Cardiac muscle cell (in vitro differentiated cells and primary cell): ENCODE measurements at regions not wholly inside any gene's neighbourhood (a gene's known extent, or its start where the extent isn't known, plus 50 kb on each side); places are given as distances from the start of the nearest gene placed in this dataset.

Experiments
- DNase-seq, 2 donors: peaks; one replicate each; pipeline versions ENCODE4 v3.0.0 to v3.0.0-alpha.2; 2010 to 2017; ENCODE audit warnings: low read depth in 1 of 2, low spot score in 1 of 2
- H3K27ac ChIP-seq: fragments of 200-600 bp; sonication (generic); 2 replicates; pipeline ENCODE4 v1.5.1; 2016
- H3K27me3 ChIP-seq: fragments of 200-600 bp; sonication (generic); 2 replicates; pipeline ENCODE4 v1.6.0; 2016; ENCODE audit warnings: control low read depth
- H3K36me3 ChIP-seq: fragments of 200-600 bp; sonication (generic); 2 replicates; pipeline ENCODE4 v1.5.1; 2016; ENCODE audit warnings: control low read depth
- H3K4me1 ChIP-seq: fragments of 200-600 bp; sonication (generic); 2 replicates; pipeline ENCODE4 v1.8.1; 2017; ENCODE audit warnings: low read depth, mild to moderate bottlenecking, mixed run types
- H3K4me3 ChIP-seq: fragments of 200-600 bp; sonication (generic); 2 replicates; pipeline ENCODE4 v1.5.1; 2016; ENCODE audit warnings: mild to moderate bottlenecking
- H3K9me3 ChIP-seq: fragments of 200-600 bp; sonication (generic); 2 replicates; pipeline ENCODE4 v1.5.1; 2017; ENCODE audit warnings: low read depth, mild to moderate bottlenecking, control low read depth
- TF ChIP-seq, protein P1 (sequence below): IDR thresholded peaks from 2 replicates; pipeline ENCODE4 v1.5.1; 2012; ENCODE audit warnings: low read depth, mild to moderate bottlenecking, low read length

DNA sequence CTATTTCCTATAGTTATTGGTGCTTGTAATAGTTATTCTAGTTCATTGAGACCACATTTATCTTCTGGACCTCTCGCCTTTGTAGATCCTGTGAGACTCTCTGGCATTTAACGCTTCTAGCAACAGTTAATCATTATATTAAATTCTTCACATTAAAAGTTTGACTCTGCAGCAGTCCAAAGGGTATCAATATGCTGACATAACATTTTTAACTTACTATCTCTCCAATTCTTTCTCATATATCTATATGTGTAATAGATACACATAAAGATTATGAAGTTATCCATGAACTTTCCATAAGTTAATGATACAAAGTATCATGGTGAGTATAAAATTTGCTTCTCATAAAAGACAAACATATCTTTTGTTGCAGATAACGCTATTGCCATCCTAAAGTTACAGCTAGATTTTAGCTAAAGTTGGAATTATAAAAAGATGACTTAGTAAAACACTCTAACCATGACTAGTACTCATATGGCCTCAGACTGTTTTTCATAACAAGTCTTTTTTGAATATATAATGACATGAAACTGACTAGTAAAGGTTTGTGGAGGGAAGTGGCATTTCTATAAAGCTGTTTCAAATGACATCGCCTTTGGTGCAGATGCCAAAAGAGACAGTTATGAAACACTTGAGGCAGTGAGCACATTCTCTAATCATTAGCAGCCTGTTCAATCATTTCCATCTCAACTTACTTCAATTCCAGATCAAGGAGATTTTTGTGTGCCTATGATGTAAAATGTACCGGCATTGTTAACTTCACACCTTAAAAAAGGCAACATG, 379.3 kb upstream of the CBLB start:
- Histone ChIP-seq H3K36me3 (no peaks in the 10 kb centered on the region), H3K9me3 (no peaks in the 10 kb centered on the region), H3K4me3 (no peak overlapping the region), H3K27ac (no peak overlapping the region), H3K27me3 (no peaks in the 10 kb centered on the region), H3K4me1 (no peaks in the 10 kb centered on the region)
- DNase-seq = no peak
- TF ChIP-seq, protein P1, sequence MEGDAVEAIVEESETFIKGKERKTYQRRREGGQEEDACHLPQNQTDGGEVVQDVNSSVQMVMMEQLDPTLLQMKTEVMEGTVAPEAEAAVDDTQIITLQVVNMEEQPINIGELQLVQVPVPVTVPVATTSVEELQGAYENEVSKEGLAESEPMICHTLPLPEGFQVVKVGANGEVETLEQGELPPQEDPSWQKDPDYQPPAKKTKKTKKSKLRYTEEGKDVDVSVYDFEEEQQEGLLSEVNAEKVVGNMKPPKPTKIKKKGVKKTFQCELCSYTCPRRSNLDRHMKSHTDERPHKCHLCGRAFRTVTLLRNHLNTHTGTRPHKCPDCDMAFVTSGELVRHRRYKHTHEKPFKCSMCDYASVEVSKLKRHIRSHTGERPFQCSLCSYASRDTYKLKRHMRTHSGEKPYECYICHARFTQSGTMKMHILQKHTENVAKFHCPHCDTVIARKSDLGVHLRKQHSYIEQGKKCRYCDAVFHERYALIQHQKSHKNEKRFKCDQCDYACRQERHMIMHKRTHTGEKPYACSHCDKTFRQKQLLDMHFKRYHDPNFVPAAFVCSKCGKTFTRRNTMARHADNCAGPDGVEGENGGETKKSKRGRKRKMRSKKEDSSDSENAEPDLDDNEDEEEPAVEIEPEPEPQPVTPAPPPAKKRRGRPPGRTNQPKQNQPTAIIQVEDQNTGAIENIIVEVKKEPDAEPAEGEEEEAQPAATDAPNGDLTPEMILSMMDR = no peak

DNA sequence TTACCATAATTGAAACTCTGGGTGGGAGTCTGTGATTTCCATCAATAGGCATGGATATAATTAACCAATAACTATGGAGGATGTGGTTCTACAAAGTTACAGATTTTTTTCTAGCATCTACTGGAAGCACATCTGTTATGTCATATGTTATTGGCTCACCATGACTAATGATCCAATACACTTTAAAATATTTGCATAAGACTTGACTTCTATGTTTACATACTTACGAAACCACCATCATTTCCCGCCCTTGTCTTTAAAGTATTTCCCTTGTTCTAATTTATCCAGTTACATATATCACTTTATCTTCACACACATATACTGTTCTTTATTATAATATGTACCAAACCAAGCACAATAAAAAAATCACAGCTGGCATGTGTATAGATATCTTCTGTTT, 380.3 kb upstream of the CBLB start:
- DNase-seq = no peak
- Histone ChIP-seq H3K36me3 (no peaks in the 10 kb centered on the region), H3K27ac (no peak overlapping the region), H3K4me3 (no peak overlapping the region), H3K27me3 (no peaks in the 10 kb centered on the region), H3K9me3 (no peaks in the 10 kb centered on the region), H3K4me1 (no peaks in the 10 kb centered on the region)
- TF ChIP-seq, protein P1 = no peak

DNA sequence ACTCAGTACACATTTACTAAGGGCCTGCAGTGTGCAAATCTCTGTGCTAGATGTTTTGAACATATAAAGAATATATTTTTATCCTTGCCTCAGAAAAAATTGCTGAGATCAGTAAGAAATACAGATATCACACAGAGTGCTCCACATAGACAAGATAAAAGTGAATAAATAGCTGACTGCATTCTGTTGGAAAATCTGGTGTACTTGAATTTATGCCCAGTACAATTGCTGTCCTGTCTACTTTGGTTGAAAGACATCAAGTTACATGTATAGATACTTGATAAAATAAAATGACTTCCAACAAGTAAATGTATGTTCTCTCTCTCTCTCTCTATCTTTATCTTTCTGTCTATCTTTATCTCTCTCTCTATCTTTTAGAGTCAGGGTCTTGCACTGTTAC, 381.2 kb upstream of the CBLB start:
- H3K36me3 ChIP-seq = no peaks in the 10 kb centered on the region
- no peaks in the 10 kb centered on the region for H3K27me3 ChIP-seq
- H3K9me3 ChIP-seq = no peaks in the 10 kb centered on the region
- TF ChIP-seq, protein P1 = no peak
- DNase-seq = no peak
- no peaks in the 10 kb centered on the region for H3K4me1 ChIP-seq
- no peak overlapping the region for H3K27ac ChIP-seq
- no peak overlapping the region for H3K4me3 ChIP-seq

DNA sequence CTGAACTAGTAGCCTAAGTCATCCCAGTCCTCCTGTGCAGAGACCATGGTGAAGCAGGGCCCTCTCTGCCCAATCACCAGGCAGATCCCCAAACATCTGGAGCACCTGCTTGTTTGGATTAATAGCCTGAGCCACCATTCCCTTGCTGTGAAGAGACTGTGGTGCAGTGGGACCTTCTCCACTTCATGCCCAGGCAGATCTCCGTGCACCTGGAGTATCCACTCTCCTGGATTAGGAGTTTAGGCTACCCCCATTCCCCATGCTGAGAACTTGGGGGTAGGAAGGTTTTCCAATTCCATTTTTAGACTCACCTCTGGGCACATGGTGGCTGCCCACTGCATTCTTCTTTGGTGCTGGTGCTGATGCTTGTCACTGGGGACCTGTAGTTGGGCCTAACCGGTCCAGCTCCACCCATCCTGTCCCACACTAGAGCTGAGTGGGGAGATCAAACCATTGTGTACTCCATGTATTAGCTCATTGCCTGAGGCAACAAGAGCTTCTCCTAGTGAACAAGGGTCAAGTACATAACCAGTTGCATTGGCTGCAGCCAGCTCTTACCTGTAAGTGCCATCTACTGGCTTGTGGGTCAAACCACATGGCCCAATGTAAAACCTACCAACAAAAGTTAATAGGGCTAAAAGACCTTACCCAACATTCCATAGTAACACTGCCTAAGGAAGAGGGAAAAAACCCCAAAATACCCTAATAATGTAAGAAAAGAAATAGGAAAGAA, 382.5 kb upstream of the CBLB start:
- H3K27me3 ChIP-seq = no peaks in the 10 kb centered on the region
- TF ChIP-seq, protein P1 = no peak
- H3K4me3 ChIP-seq = no peak overlapping the region
- no peaks in the 10 kb centered on the region for H3K36me3 ChIP-seq
- no peaks in the 10 kb centered on the region for H3K4me1 ChIP-seq
- H3K27ac ChIP-seq = no peak overlapping the region
- H3K9me3 ChIP-seq = no peaks in the 10 kb centered on the region
- DNase-seq = no peak

DNA sequence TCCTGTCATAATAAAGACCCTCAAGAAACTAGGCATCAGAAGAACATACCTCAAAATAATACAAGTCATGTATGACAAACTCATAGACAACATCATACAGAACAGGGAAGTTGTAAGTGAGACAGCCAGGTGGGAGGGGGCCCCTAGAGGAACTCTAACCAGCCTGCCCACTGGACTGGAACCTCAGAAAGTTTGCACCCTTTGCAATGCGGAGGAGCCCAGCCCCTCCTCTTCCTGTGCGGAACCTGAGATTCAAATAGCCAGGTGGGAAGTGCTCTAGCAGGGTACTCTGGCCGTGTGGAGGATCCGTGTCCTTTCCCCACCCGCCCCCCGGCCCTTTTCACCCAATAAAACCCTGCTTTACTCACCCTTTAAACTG, 387.0 kb upstream of the CBLB start:
- Histone ChIP-seq H3K4me1 (no peaks in the 10 kb centered on the region), H3K36me3 (no peaks in the 10 kb centered on the region), H3K4me3 (no peak overlapping the region), H3K27me3 (no peaks in the 10 kb centered on the region), H3K9me3 (no peaks in the 10 kb centered on the region), H3K27ac (no peak overlapping the region)
- TF ChIP-seq, protein P1 = no peak
- DNase-seq = no peak
